ENCODE measurements at regions not wholly inside any gene's neighbourhood (a gene's known extent, or its start where the extent isn't known, plus 50 kb on each side); places are given as distances from the start of the nearest gene placed in this dataset.

DNA sequence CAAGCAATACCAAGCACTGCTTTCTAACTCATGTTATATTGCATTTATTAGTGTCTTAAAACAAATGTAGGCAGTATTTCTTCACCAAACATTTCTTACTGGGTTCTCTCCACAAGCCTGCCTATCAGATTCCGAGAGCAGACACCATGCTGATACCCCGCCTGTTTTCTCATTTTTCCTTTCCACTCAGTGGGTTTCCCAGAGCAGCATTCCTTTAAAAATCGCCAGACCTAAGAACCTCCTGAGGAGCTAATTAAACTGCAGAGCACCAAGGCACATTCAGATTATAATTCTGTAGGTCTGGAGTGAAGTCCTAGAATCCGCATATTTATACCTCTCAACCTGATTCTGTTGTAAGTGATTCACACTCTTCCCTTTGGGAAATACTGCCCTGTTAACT lies 405.6 kb downstream of the TNS1 start:
- TF ChIP-seq POLR2AphosphoS5 (IDR thresholded peaks at IDR 0.05) = no peak
- no peak for TF ChIP-seq CTCF (IDR thresholded peaks at IDR 0.05)
